H1 (cell line): ENCODE measurements at regions not wholly inside any gene's neighbourhood (a gene's known extent, or its start where the extent isn't known, plus 50 kb on each side); places are given as distances from the start of the nearest gene placed in this dataset.

ENCODE experiments used
- CTCF ChIA-PET: fragments of 300-600 bp; sonication (Branson Sonifier 250); formaldehyde crosslinking; loops from one replicate; lab custom pipeline; 2021; ENCODE audit not compliant: partially characterized antibody; lab: Charles Lee
- POLR2A ChIA-PET: fragments of 300-600 bp; sonication (Branson Sonifier 250); formaldehyde crosslinking; loops from one replicate; lab custom pipeline; 2021; ENCODE audit warnings: inconsistent platforms; ENCODE audit not compliant: partially characterized antibody; lab: Charles Lee
- DNase-seq, 2 experiments: peaks; one replicate each; pipeline versions ENCODE4 v3.0.0 to v3.0.0-alpha.2; 2010 to 2022; ENCODE audit warnings: low spot score in 2 of 2, low read depth in 1 of 2, mixed read lengths in 1 of 2
- FAIRE-seq: peaks from 2 replicates; lab custom pipeline; 2011; peaks lifted over from hg19 to GRCh38; lab: Jason Lieb, UNC
- H2AFZ ChIP-seq: 2 replicates; pipeline ENCODE4 v1.8.1; 2012; ENCODE audit warnings: low read length, inconsistent platforms
- H2AK5ac ChIP-seq: 2 replicates; pipeline ENCODE4 v1.6.1; 2013; ENCODE audit warnings: low read depth, low read length
- H2BK120ac ChIP-seq: replicated peaks from 2 replicates; pipeline ENCODE3; 2013; ENCODE audit warnings: low read depth, low read length, inconsistent platforms
- H2BK12ac ChIP-seq: 2 replicates; pipeline ENCODE4 v1.6.1; 2013; ENCODE audit warnings: low read depth, low read length
- H2BK15ac ChIP-seq: 2 replicates; pipeline ENCODE4 v1.6.1; 2013; ENCODE audit warnings: low read length
- H2BK20ac ChIP-seq: 2 replicates; pipeline ENCODE4 v1.6.1; 2013; ENCODE audit warnings: low read length
- H2BK5ac ChIP-seq: 2 replicates; pipeline ENCODE4 v1.6.1; 2013; ENCODE audit warnings: low read depth, low read length
- H3K14ac ChIP-seq: 2 replicates; pipeline ENCODE4 v1.6.1; 2013; ENCODE audit warnings: inconsistent platforms; ENCODE audit not compliant: insufficient read length
- H3K18ac ChIP-seq: 2 replicates; pipeline ENCODE4 v1.6.1; 2013; ENCODE audit warnings: low read length; ENCODE audit errors: extremely low read depth
- H3K23ac ChIP-seq: 2 replicates; pipeline ENCODE4 v1.6.1; 2013; ENCODE audit warnings: inconsistent platforms; ENCODE audit not compliant: insufficient read length
- H3K23me2 ChIP-seq: 2 replicates; pipeline ENCODE4 v1.6.1; 2013; ENCODE audit warnings: low read depth, low read length
- H3K27ac ChIP-seq: 2 replicates; pipeline ENCODE4 v1.6.1; 2011; ENCODE audit warnings: low read depth, low read length, inconsistent platforms
- H3K27me3 ChIP-seq, 4 experiments: replicated peaks in 1 of 4; 1 replicate in 1 of 4; 2 replicates in 3 of 4; pipeline versions ENCODE4 v1.6.1 to v1.8.1; 2011 to 2013; ENCODE audit warnings: low read length in 3 of 4, mild to moderate bottlenecking in 3 of 4, inconsistent platforms in 2 of 4, mixed read lengths in 2 of 4, moderate library complexity in 1 of 4; ENCODE audit not compliant: control insufficient read depth in 3 of 4, insufficient read depth in 3 of 4; ENCODE audit errors: extremely low read depth in 1 of 4
- H3K36me3 ChIP-seq, 4 experiments: 2 replicates each; pipeline versions ENCODE4 v1.6.1 to v1.8.1; 2011 to 2013; ENCODE audit warnings: mild to moderate bottlenecking in 4 of 4, low read length in 3 of 4, moderate library complexity in 2 of 4, control low read depth in 1 of 4, inconsistent platforms in 1 of 4; ENCODE audit not compliant: insufficient read depth in 4 of 4, control insufficient read depth in 2 of 4
- H3K4ac ChIP-seq: replicated peaks from 2 replicates; pipeline ENCODE3; 2013; ENCODE audit warnings: low read length, low read depth, mixed read lengths, inconsistent platforms; ENCODE audit not compliant: insufficient read length
- H3K4me1 ChIP-seq, 4 experiments: replicated peaks in 1 of 4; 1 replicate in 1 of 4; 2 replicates in 3 of 4; pipeline versions ENCODE4 v1.6.1 to v1.8.1; 2011 to 2013; ENCODE audit warnings: low read length in 3 of 4, inconsistent platforms in 2 of 4, mixed read lengths in 1 of 4; ENCODE audit not compliant: insufficient read depth in 4 of 4, control insufficient read depth in 3 of 4
- H3K4me2 ChIP-seq, 2 experiments: 2 replicates each; pipeline versions ENCODE4 v1.6.1 to v1.8.1; 2011 to 2013; ENCODE audit warnings: low read depth in 2 of 2, low read length in 2 of 2, control low read depth in 1 of 2, inconsistent platforms in 1 of 2, mild to moderate bottlenecking in 1 of 2; ENCODE audit not compliant: insufficient read depth in 1 of 2
- H3K4me3 ChIP-seq, 4 experiments: fragments of 200-600, 300-600 bp in 1 of 4; sonication (generic), shearing (Covaris generic), sonication (Bioruptor Twin) in 1 of 4; 2 replicates each; pipeline versions ENCODE4 v1.5.1 to v1.8.1; 2011 to 2016; ENCODE audit warnings: low read length in 4 of 4, low read depth in 3 of 4, control low read depth in 2 of 4, inconsistent platforms in 2 of 4, mild to moderate bottlenecking in 2 of 4, mixed read lengths in 1 of 4, moderate library complexity in 1 of 4; ENCODE audit not compliant: insufficient read depth in 2 of 4; ENCODE audit errors: extremely low read depth in 1 of 4
- H3K56ac ChIP-seq: replicated peaks from 2 replicates; pipeline ENCODE3; 2013; ENCODE audit warnings: low read depth, mild to moderate bottlenecking, mixed read lengths, low read length, inconsistent platforms; ENCODE audit not compliant: insufficient read length
- H3K79me1 ChIP-seq: 2 replicates; pipeline ENCODE4 v1.6.1; 2013; ENCODE audit warnings: low read depth, low read length, control low read depth
- H3K79me2 ChIP-seq, 2 experiments: 2 replicates each; pipeline versions ENCODE4 v1.6.1 to v1.8.1; 2012 to 2013; ENCODE audit warnings: low read length in 2 of 2, mild to moderate bottlenecking in 2 of 2, inconsistent platforms in 1 of 2; ENCODE audit not compliant: insufficient read depth in 2 of 2, control insufficient read depth in 1 of 2
- H3K9ac ChIP-seq, 4 experiments: replicated peaks in 1 of 4; 1 replicate in 1 of 4; 2 replicates in 3 of 4; pipeline versions ENCODE4 v1.6.1 to v1.8.1; 2011 to 2013; ENCODE audit warnings: low read depth in 3 of 4, low read length in 3 of 4, control low read depth in 2 of 4, mild to moderate bottlenecking in 2 of 4, moderate library complexity in 2 of 4, inconsistent platforms in 1 of 4; ENCODE audit errors: extremely low read depth in 1 of 4
- H3K9me3 ChIP-seq, 2 experiments: 2 replicates each; pipeline versions ENCODE4 v1.6.1 to v1.8.1; 2012 to 2013; ENCODE audit warnings: mild to moderate bottlenecking in 2 of 2, moderate library complexity in 2 of 2, control low read depth in 1 of 2, inconsistent platforms in 1 of 2, low read depth in 1 of 2, low read length in 1 of 2, mixed read lengths in 1 of 2; ENCODE audit not compliant: insufficient read depth in 2 of 2
- H4K20me1 ChIP-seq, 2 experiments: replicated peaks in 1 of 2; 2 replicates each; pipeline versions ENCODE3 to v1.8.1; 2011 to 2013; ENCODE audit warnings: inconsistent platforms in 2 of 2, low read length in 2 of 2, mild to moderate bottlenecking in 1 of 2; ENCODE audit not compliant: insufficient read depth in 2 of 2, control insufficient read depth in 1 of 2
- H4K5ac ChIP-seq: 2 replicates; pipeline ENCODE4 v1.6.1; 2013; ENCODE audit warnings: low read length, low read depth, mixed read lengths, inconsistent platforms; ENCODE audit not compliant: insufficient read length
- H4K8ac ChIP-seq: 2 replicates; pipeline ENCODE4 v1.8.0; 2013; ENCODE audit warnings: mild to moderate bottlenecking, moderate library complexity, low read length, inconsistent platforms; ENCODE audit not compliant: insufficient read depth; ENCODE audit errors: extremely low read depth
- H4K91ac ChIP-seq: replicated peaks from 2 replicates; pipeline ENCODE3; 2013; ENCODE audit warnings: low read length, mixed read lengths, inconsistent platforms; ENCODE audit not compliant: insufficient read length
- CBX5 ChIP-seq: fragments of 300-800, 300-1000 bp; sonication (generic); IDR thresholded peaks from 2 replicates; pipeline ENCODE4 v1.7.1; 2016; ENCODE audit warnings: antibody characterized with exemption, low read length, low read depth
- GTF2F1 ChIP-seq: IDR thresholded peaks from 2 replicates; pipeline ENCODE4 v1.6.1; 2012; ENCODE audit warnings: low read depth, low read length, improper control_type of control experiment, borderline replicate concordance
- RAD21 ChIP-seq, 2 experiments: IDR thresholded peaks in 1 of 2; conservative IDR thresholded peaks in 1 of 2; 2 replicates each; pipeline ENCODE4 v1.6.1; 2011; ENCODE audit warnings: low read depth in 2 of 2, low read length in 2 of 2, improper control_type of control experiment in 1 of 2, inconsistent platforms in 1 of 2, mild to moderate bottlenecking in 1 of 2, moderate library complexity in 1 of 2
- WGBS, 2 experiments: shearing (Covaris generic) in 1 of 2; methylation state at CpG; one replicate each; pipeline versions ENCODE4 v1.1.6 to v1.1.7; 2013 to 2015; ENCODE audit warnings: low lambda C conversion rate in 2 of 2, mixed read lengths in 2 of 2, inconsistent platforms in 1 of 2, low coverage in 1 of 2, missing lambda C conversion rate in 1 of 2; ENCODE audit not compliant: insufficient replicate concordance in 2 of 2, insufficient coverage in 1 of 2, insufficient read length in 1 of 2; ENCODE audit errors: extremely low coverage in 1 of 2, missing lambda C conversion rate in 1 of 2; 5-methylcytosine and 5-hydroxymethylcytosine counted together
- TF ChIP-seq, protein P1 (sequence below): IDR thresholded peaks from 2 replicates; pipeline ENCODE4 v1.6.1; 2012; ENCODE audit warnings: inconsistent platforms

DNA sequence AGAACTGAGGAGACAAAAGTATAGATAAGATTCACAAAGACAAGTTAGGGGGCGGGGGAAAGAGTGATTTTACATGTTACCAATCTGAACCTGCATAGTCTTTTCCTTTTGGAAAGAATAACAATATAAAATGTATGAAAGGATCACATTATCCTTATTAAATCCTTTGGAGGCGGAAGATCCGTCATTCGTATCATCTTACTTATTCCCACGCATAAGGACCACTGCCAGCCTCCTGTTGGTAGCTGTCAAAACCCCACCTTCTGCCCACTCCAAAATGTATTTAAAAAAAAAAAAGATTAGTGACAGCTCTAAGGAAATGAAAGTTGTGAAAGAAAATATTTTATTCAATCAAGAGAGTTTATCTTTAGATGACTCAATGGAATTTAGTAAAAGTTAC, 821.0 kb upstream of the CELF2 start:
- H3K14ac ChIP-seq: no peak overlapping the region
- no peak overlapping the region for H3K27ac ChIP-seq
- H3K4ac ChIP-seq: no peak overlapping the region
- no peaks in the 10 kb centered on the region for H3K79me1 ChIP-seq
- ChIA-PET CTCF (no interaction called here), POLR2A (no interaction called here)
- H3K36me3 ChIP-seq: no peaks in the 10 kb centered on the region
- no peak overlapping the region for H2BK15ac ChIP-seq
- H2BK5ac ChIP-seq: no peak overlapping the region
- no peaks in the 10 kb centered on the region for H3K23me2 ChIP-seq
- H3K4me2 ChIP-seq: no peak overlapping the region
- H3K4me3 ChIP-seq: no peak overlapping the region
- H3K4me1 ChIP-seq: no peaks in the 10 kb centered on the region
- no peak for FAIRE-seq
- no peak overlapping the region for H4K91ac ChIP-seq
- H2BK12ac ChIP-seq: no peak overlapping the region
- no peaks in the 10 kb centered on the region for H4K20me1 ChIP-seq
- H2BK20ac ChIP-seq: no peak overlapping the region
- no peaks in the 10 kb centered on the region for H3K27me3 ChIP-seq
- 93% methylated on average over 5 of the region's 5 CpGs; no CpG with 5 or more reads in 1 of the 2 experiments for WGBS, 2 experiments
- no peak overlapping the region for H3K9ac ChIP-seq
- no peak overlapping the region for H3K18ac ChIP-seq
- no peak overlapping the region for H4K5ac ChIP-seq
- H3K9me3 ChIP-seq: no peaks in the 10 kb centered on the region
- H2AK5ac ChIP-seq: no peak overlapping the region
- H3K23ac ChIP-seq: no peak overlapping the region
- no peak overlapping the region for H3K56ac ChIP-seq
- no peak overlapping the region for H4K8ac ChIP-seq
- TF ChIP-seq, protein P1, sequence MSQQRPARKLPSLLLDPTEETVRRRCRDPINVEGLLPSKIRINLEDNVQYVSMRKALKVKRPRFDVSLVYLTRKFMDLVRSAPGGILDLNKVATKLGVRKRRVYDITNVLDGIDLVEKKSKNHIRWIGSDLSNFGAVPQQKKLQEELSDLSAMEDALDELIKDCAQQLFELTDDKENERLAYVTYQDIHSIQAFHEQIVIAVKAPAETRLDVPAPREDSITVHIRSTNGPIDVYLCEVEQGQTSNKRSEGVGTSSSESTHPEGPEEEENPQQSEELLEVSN: no peak
- TF ChIP-seq GTF2F1 (no peak), CBX5 (no peak), RAD21 (IDR thresholded peaks at IDR 0.05 in 1 of 2, conservative IDR thresholded peaks at IDR 0.05 in 1 of 2; ENCODE audit: low read depth in 2 of 2, low read length in 2 of 2) (no peak)
- TF ChIP-seq, all 59 proteins: peak for 0
- Histone ChIP-seq H3K79me2 (no peaks in the 10 kb centered on the region), H2AFZ (no peak overlapping the region), H2BK120ac (no peak overlapping the region)
- DNase-seq: no peak
